ENCODE measurements at regions not wholly inside any gene's neighbourhood (a gene's known extent, or its start where the extent isn't known, plus 50 kb on each side); places are given as distances from the start of the nearest gene placed in this dataset.

- TF ChIP-seq ZNF132 (tag by site-specific recombination; IDR thresholded peaks at IDR 0.05; ENCODE audit: borderline replicate concordance) = no peak
- no peak for TF ChIP-seq SP7 (tag by site-specific recombination; IDR thresholded peaks at IDR 0.05)
- no peak for TF ChIP-seq ZNF292 (tag by site-specific recombination; IDR thresholded peaks at IDR 0.05; ENCODE audit: borderline replicate concordance, low read depth)
- no peak for TF ChIP-seq REPIN1 (tag by site-specific recombination; IDR thresholded peaks at IDR 0.05; ENCODE audit: low read depth)
- TF ChIP-seq SALL2 (tag by site-specific recombination; IDR thresholded peaks at IDR 0.05; ENCODE audit: borderline replicate concordance) = no peak
- no peak for TF ChIP-seq ZNF510 (tag by site-specific recombination; IDR thresholded peaks at IDR 0.05; ENCODE audit: insufficient replicate concordance)
- no peak for TF ChIP-seq ZNF513 (tag by site-specific recombination; IDR thresholded peaks at IDR 0.05)
- no peak for TF ChIP-seq KLF9 (tag by site-specific recombination; IDR thresholded peaks at IDR 0.05; ENCODE audit: low read depth)
- TF ChIP-seq ZNF37A (tag by site-specific recombination; IDR thresholded peaks at IDR 0.05) = no peak
- TF ChIP-seq ZBTB48 (tag by site-specific recombination; IDR thresholded peaks at IDR 0.05) = no peak
- TF ChIP-seq ZNF221 (tag by site-specific recombination; IDR thresholded peaks at IDR 0.05; ENCODE audit: borderline replicate concordance) = no peak
- no peak for TF ChIP-seq ZNF549 (tag by site-specific recombination; IDR thresholded peaks at IDR 0.05)
- TF ChIP-seq ZNF623 (tag by site-specific recombination; IDR thresholded peaks at IDR 0.05) = no peak
- no peak for TF ChIP-seq ZNF416 (tag by site-specific recombination; IDR thresholded peaks at IDR 0.05)
- TF ChIP-seq ZNF426 (tag by site-specific recombination; IDR thresholded peaks at IDR 0.05) = no peak
- no peak for TF ChIP-seq ZNF514 (tag by site-specific recombination; IDR thresholded peaks at IDR 0.05)
- no peak for TF ChIP-seq ZNF585B (tag by site-specific recombination; IDR thresholded peaks at IDR 0.05)
- no peak for TF ChIP-seq ZNF302 (tag by site-specific recombination; IDR thresholded peaks at IDR 0.05; ENCODE audit: low read depth)
- no peak for TF ChIP-seq ZNF580 (tag by site-specific recombination; IDR thresholded peaks at IDR 0.05)
- ChIA-PET CTCF (no interaction called here), POLR2A (no interaction called here)
- no peak overlapping the region for H3K4me3 ChIP-seq (ENCODE audit: low read depth, low read length)
- no peaks in the 10 kb centered on the region for H3K9me3 ChIP-seq (ENCODE audit: control insufficient read depth, insufficient read depth, low read depth, low read length)
- H3K36me3 ChIP-seq (ENCODE audit: control insufficient read depth in 2 of 2, insufficient read depth in 1 of 2, low read length in 2 of 2) = no peaks in the 10 kb centered on the region
- H3K4me1 ChIP-seq (ENCODE audit: control insufficient read depth, insufficient read depth, low read length) = no peaks in the 10 kb centered on the region
- H3K27ac ChIP-seq (ENCODE audit: extremely low read depth, low read depth, low read length) = no peak overlapping the region
Measured at GRCh38 chr22:48047722-48048500, 1285.5 kb downstream of the TBC1D22A start.

- H3K27ac ChIP-seq (ENCODE audit: extremely low read depth, low read depth, low read length) = no peak overlapping the region
- POLR2A ChIA-PET = no interaction called here
- TF ChIP-seq ZNF335 (tag by site-specific recombination; conservative IDR thresholded peaks at IDR 0.05) = no peak
- TF ChIP-seq ZNF777 (tag by site-specific recombination; IDR thresholded peaks at IDR 0.05; ENCODE audit: borderline replicate concordance) = no peak
- TF ChIP-seq ZNF629 (tag by site-specific recombination; IDR thresholded peaks at IDR 0.05) = no peak
- no peak for TF ChIP-seq ZNF114 (tag by site-specific recombination; IDR thresholded peaks at IDR 0.05)
- no peak for TF ChIP-seq ZNF558 (tag by site-specific recombination; IDR thresholded peaks at IDR 0.05)
- no peak for TF ChIP-seq ZSCAN4 (tag by site-specific recombination; IDR thresholded peaks at IDR 0.05)
- no peak for TF ChIP-seq ZNF394 (tag by site-specific recombination; IDR thresholded peaks at IDR 0.05; ENCODE audit: borderline replicate concordance)
- no peak for TF ChIP-seq ZNF362 (tag by site-specific recombination; IDR thresholded peaks at IDR 0.05)
- no peak for TF ChIP-seq ZNF184 (tag by site-specific recombination; IDR thresholded peaks at IDR 0.05)
- no peak for TF ChIP-seq TCF7L2 (IDR thresholded peaks at IDR 0.05; ENCODE audit: borderline replicate concordance, low read depth, low read length)
- no peak for TF ChIP-seq SALL2 (tag by site-specific recombination; IDR thresholded peaks at IDR 0.05; ENCODE audit: borderline replicate concordance)
- TF ChIP-seq MZF1 (tag by site-specific recombination; IDR thresholded peaks at IDR 0.05; ENCODE audit: borderline replicate concordance) = no peak
Measured at GRCh38 chr22:48045369-48045768, 1282.9 kb downstream of the TBC1D22A start.

More at GRCh38 chr22:48045369-48045768, 1282.9 kb downstream of the TBC1D22A start:
- H3K4me1 ChIP-seq (ENCODE audit: control insufficient read depth, insufficient read depth, low read length) = no peaks in the 10 kb centered on the region
- CTCF ChIA-PET = no interaction called here
- H3K4me3 ChIP-seq (ENCODE audit: low read depth, low read length) = no peak overlapping the region
- H3K9me3 ChIP-seq (ENCODE audit: control insufficient read depth, insufficient read depth, low read depth, low read length) = no peaks in the 10 kb centered on the region
- no peaks in the 10 kb centered on the region for H3K36me3 ChIP-seq (ENCODE audit: control insufficient read depth in 2 of 2, insufficient read depth in 1 of 2, low read length in 2 of 2)
